GDM1 (cell line): ENCODE measurements at regions not wholly inside any gene's neighbourhood (a gene's known extent, or its start where the extent isn't known, plus 50 kb on each side); places are given as distances from the start of the nearest gene placed in this dataset.
"Not testable (repeated sequence)": the region's sequence is repeated elsewhere in the genome, so short reads cannot be mapped to it uniquely, and the experiment has no call there.

Source experiments
- DNase-seq: peaks from one replicate; lab custom pipeline; 2025; lab: John Stamatoyannopoulos, UW

DNA sequence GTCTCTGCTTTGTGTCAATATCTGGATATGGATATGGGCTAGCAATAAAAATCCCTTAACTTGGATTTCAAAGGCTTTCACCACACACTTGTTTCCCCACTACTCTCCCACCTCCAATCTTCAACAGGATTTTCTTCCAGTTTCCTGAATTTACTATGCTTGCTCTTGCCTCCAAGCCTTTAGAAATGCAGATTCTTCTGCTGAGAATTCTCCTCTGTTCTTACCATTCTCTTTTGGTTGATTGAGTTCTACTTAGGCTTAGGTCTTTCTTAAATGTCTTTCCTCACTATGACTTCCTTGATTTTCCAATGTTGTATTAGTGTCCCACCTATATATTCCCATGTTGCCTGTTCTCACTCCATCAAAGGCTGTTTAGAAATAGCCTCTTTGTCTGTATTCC is 1502.4 kb upstream of the TENM4 start:
- DNase-seq = no peak

DNA sequence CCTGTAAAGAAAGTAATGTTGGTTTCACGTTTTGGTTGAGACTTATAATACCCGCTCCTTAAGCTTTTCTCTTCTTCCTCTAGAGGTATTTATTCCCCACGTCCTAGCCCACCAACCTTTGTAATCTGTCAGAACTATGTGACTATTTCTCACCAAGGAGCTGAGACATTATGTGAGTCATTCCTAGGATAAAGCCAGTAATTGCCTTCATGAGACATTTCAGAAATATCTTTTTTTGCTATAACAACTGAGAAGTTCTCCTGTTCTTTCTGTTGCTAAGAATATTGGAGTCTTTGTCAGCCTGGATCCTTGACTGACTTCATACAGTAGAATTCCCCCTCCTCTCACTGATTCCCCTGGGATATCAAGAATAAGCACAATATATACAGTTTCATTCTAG is 1497.0 kb upstream of the TENM4 start:
- DNase-seq = no peak

DNA sequence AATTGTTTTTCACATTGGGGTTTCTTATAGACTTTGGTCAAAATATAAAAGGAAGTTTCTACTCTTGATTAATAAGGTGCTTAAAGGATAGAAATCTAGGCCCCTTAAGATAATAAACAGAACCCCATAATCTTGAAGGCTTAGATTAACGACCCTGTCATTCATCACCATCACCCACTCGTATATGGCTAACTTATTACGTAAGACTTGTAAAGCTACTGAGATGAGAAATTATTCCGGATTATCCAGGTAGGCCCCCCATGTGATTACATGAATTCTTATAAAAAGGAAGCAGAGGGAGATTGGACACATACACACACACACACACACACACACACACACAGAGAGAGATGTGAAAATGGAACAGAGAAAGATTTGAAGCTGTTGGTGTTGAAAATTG is 1489.2 kb upstream of the TENM4 start:
- DNase-seq = no peak

DNA sequence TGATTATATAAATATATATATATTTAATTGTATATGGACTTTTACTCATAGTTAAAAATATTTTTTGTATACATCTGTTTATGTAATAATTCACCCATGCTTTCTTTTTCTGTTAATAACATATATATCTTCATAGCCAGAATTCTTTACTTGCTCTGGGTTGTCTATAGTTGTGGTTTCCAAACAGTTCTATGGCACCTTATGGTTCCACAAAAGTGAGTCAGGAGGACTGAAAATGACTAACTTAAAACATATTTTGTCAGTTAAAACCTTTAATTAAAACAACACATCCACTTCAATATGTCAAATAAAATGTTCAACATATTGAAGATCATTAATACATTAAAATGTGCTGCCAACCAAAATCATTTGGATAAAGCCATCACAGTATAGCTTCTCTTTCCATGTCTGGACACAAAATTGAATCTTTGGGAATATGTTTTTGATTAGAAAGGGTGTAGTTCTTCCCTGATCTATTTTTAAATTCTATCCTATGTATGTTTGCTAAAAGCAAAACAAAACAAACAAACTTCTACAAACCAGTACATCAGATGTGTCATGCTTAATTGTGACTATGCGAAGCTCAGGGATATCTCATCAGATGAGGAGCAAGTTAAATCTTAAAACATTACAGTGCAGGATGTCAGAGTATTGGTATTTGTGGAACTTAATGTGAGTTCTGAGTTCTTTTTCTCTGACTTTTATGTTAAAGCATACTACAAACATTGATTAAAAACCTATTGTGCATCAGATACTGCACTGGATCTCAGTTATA is 1488.4 kb upstream of the TENM4 start:
- no peak for DNase-seq

DNA sequence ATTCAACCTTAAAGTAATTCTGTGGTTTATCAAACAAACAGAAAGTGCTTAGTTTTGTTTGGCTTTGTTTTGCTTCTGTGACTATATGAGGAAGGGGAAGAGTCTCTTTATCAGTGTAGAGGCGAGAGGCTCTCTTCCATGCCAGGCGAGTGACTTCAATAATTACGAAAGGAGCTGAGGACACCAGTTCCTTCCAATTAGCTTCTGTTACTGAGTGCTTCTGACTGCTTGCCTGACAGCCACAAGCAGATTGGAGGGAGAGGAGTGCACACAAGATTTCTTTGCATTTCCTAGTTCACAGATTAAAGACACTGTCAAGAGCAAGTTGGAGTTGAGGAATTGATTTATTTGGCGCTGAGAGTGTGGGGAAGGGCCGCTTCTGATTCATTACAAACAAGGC is 1484.5 kb upstream of the TENM4 start:
- no peak for DNase-seq

DNA sequence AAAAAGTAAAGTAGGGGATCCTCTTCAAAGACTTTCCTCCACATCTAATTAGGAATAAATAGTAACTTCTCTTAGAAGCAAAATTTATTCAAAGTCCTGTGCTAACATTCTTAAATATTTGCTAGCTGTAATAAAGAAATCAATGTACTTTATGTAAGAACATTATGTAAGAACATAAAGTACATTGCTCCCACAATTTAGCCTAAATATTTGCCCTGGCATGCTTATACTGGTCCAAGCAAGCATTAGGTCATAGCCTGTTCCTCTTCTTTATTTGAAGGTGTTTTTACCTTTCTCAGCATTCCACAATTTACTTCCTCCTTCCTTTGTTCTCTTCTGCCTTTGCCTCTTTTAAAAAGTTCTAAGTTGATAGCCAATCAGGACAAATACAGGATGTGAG is 1480.5 kb upstream of the TENM4 start:
- DNase-seq = not testable (repeated sequence)

DNA sequence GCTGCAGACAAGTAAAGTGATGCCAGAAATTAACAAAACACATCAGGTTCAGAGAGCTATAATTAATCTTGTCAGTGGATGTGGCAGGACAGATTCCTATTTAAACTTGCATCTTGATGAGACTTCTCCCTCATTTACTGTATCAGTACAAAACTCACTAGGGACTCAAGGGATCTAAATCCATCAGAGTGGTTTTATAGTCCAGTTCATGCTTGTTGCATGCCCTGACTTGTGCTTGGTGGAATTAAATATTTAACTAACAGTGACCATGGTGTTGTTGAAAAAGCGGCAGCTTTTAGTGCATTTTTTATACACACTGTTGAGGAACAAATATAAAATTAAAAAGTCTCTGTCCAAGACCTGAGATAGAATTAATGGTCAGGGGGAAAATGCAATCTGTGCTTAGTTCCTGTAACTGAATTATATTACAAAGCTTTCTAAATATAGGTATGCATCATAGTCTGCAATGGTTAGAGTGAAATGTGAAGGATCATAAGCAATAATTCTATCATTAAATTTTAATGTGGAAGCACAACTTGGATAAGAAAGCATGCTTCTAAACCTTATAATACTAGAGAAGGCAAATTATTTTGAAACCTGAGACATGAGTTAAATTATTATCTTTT is 1475.5 kb upstream of the TENM4 start:
- DNase-seq = no peak

DNA sequence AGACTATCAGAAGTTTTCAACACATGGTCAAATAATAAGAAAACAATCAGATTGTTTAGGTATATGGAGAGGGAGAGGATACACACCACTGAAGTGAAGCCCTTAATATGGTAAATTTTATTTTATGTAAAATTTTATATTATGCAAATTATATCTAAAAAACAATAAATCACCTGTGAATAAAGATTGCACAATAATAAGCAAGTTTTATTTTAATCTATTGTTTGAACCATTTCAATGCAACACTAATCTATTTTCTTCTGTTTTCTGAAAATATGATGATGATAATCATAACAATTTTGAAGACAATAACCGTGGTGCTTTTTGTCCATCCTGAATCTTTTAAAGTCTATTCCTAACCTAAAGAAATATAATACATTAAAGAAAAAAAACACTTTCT is 1473.5 kb upstream of the TENM4 start:
- no peak for DNase-seq

DNA sequence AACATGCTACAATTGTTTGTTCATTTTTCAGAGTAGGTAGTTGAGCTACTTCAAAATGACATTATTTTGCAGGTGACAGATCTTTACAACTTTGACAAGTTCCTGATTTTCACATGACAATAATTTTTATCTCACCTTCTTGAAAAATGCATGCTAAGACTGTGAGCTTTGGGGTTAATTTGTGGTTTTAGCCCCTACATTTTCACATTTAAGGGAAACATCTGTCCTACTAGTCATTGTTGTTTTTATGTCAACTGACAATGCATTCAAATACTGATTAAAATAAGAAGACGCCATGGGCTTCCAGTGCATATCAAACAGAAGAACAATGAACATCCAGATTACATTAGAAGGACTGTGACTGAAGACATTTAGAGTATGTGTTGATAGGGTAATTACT is 1470.8 kb upstream of the TENM4 start:
- no peak for DNase-seq

DNA sequence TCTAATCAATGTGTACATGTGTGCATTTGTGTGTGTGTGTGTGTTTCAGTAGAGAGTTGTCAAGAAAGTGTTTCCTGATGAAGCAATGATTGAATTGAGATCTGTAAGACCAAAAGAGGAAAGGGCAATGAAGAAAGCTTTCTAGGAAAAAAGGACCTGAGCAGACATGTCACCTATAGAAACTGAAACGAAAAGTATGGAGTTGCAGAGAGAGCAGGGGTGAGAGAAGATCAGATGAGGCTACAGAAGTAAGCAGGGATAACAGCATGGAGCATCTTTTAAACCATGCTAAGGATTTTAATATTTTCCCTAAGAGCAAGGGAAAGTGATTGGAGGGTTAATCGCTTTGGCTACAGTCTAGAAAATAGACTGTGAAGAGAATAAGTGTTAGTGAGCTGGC is 1459.4 kb upstream of the TENM4 start:
- no peak for DNase-seq

DNA sequence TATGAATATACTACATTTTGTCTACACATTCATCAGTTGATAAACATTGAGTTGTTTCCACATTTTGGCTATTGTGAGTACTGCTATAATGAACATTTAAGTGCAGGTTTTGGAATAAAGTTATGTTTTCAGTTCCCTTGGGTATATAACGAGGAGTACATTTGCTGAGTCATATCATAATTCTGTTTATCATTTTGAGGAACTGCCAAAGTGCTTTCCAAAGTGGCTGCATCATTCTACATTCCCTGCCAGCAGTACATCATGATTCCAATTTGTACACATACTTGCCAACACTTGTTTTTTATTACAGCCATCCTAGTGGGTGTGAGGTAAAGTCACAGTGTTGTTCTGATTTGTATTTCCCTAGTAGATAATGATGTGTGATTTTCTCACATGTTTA is 1458.6 kb upstream of the TENM4 start:
- DNase-seq = no peak

DNA sequence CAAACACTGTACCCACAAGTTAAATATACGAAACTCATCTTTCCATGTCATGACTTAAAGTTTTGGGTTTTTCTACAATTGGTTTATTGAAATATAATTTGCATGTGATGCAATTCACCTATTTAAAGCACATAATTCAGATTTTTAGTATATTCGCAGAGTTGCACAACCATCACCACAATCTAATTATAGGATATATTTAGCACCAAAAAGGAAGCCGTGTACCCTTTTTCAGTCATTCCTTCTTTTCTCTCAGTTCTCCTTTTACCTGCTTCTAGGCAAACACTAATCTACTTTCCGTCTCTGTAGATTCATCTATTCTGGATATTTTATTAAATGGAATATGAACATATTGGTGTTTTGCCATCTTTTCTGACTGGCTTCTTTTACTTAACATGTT is 1458.1 kb upstream of the TENM4 start:
- DNase-seq = no peak

DNA sequence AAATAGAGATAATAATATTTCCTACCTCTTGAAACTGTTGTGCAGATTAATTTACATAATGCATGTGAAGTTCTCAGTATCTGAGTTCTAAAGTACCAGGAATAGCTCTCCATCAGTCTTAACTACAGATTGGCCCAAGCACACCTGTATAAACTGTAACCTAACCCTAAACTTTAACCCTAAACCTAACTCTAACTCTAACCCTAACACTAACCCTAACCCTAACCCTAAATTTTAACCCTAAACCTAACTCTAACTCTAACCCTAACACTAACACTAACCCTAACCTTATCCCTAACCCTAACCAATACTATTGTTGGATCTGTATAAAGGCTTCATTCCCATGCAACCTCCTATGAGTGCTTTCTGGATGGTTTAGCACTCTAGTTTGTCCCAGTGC is 1445.9 kb upstream of the TENM4 start:
- DNase-seq = no peak

DNA sequence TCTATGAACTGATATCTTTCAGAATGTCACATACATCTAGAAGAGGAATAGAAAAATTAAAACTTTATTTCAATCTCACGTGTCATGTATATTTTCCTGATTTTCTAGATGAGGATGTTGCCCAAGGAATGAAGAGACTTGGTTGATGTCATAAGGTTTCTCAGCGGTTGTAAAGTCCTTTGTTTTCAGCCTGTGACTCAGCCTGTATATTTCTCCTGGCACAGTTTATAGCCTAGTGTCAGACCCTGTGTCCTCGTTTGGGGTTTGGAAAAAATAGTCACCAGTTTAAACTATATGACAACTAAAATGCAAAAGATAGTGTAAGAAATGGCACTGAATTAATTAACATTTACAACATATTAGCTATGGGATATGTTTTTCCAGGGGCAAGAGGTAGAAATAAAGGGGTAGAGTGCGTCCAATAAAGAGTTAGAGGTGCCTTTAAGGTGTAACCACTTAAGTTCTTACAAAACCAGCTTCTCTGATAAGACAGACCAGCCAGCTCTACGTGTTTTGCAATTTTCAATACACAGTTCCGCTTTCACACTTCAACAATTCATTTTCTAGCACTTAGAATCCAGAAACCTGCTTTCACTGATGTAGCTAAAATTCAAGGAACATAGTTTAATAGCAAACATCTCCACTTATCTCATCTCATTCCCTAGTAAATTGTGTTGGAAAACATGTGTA is 1432.6 kb upstream of the TENM4 start:
- DNase-seq = no peak

DNA sequence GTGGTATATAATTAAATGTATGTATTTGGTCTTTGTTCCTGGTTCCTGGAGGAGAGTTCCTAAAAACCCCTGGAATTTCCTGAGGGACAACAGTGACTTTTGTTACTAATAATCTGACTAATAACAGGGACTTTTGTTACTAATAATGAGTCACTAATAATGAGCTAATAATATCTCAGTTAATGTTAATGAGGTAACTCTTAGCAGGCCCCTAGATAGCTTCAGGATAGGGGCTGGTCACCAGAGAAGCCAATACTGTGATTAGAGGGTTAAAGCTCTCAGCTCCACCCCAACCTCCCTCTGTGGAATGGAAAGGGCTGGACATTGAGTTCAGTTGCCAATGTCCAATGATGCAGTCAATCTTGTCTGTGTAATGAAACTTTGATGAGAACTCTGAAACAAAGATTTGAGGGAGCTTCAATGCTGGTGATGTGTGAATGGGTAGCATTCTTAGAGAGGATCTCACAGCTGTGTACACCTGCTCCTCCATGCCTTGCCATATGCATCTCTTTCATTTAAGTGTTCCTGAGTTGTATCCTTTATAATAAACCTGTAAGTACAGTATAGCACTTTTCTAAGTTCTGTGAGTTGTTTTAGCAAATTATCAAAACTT is 1431.4 kb upstream of the TENM4 start:
- no peak for DNase-seq

DNA sequence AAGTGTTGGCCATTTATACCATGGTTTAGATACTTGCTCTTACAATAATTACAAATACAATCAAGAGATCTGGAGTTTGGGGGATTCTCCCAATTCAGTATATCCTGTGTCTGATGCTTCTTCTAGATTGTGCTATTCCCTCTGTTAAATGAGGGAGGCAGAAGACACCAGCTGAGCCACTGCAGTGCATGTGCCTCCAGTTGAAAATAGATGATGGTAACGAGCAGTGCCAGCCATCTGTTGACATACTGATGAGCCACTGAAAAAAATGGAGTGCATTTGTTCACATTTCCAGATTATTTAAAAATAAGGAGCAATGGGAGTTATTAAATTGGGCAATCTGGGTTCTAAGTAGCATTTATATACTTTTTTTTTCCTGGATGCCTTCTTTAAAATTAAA is 1428.0 kb upstream of the TENM4 start:
- DNase-seq = no peak

DNA sequence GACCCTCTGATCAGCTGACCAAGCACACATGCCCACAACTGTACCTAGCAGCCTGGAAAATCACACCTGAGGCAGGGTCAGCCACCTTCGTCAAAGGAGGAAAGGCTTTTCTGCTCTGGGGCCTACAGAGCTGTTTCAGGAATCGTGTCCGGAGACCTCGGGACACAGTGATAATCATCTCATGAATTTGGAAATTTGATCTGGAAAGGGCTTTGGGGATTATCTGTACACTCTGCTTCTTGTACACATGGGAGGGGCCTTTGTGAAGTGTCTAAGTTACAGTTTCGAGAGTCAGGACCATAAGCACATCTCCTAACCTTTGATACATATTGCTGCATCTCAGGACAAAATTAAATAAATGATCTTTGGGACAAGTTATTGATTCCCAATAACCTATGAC is 1421.2 kb upstream of the TENM4 start:
- no peak for DNase-seq

DNA sequence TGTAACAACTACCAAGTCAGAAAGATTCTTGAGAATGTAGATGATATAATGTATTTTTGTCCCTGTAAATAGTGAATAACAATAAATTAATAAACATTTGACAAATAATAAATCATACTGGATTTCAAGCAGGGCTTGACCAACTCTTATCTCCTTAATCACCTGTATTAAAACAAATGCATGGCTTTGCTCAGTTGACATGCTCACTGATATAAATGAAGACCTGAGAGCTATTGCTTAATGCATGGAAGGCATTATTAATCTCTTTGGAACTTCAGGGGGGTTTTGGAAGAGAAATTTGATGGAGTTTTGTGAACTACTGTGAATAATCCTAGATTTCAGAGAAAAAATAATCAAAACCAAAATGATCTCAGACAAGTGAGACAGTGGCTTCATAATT is 1420.4 kb upstream of the TENM4 start:
- DNase-seq = no peak

DNA sequence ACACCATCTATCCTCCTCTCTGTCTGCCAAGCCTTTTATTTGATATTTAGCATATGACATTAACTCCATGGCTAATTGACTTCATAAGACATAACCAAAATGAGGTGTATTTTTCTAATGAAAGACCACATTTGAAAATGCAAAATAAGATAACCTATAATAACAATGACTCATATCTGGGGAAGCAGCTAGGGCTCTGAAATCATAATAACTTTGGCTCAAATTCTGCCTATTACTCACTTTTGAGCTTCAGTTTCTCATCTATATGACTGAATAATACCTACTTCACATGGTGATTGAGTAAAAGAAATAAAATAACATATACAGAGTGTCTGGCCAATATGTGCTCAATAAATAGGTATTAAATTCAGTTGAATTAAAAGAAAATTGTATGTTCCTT is 1419.8 kb upstream of the TENM4 start:
- DNase-seq = no peak

DNA sequence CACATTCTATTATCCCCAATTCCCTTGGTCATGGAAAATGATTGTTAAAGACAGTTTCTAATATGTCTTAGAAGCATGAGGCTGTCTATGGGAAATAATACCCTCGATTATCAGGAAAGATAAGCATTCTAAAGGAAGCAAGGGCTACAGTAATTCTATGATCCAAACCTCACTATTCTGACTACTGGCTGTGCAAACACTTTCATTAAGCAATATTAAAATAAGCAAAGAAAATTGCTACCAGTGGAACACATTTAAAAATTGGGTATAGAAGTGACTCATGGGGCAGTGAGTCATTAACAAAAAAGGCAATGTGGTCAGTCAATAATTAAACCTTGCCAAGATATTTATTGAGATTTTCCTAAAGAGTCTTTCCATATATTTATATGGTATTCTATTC is 1415.2 kb upstream of the TENM4 start:
- DNase-seq = no peak

DNA sequence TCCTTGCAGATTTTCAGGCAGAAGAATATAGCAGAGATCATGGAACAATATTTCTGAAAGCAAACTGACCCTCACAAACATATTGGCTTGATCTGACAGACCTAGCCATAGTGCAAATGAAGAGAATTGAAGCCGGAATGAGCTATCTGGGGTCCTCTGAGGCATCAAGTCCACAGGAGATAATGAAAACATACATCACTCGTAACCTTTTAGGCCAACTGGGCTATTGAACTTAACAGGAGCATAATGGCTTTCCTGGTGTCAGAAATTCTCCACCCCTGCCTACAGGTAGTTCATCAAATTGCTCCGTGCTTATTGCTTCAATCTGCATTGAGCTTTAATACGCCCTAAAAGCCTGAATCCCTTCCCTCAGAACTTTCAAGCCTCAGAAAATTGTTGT is 1414.6 kb upstream of the TENM4 start:
- no peak for DNase-seq

DNA sequence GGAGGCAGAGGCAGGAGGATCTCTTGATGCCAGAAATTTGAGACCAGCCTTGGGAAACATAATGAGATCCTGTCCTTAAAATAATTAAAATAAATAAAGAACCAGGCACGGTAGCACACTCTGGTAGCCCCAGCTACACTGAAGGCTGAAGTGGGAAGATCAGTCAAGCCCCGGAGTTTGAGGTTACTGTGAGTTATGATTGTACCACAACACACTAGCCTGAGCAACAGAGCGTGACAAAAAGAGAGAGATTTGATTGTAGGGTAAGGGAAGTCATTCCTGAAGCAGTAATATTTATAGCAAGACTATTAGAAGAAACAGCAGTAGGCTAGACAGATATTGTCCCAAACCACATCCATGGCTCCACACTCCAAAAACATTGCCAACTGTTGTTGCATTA is 1408.4 kb upstream of the TENM4 start:
- DNase-seq = no peak

DNA sequence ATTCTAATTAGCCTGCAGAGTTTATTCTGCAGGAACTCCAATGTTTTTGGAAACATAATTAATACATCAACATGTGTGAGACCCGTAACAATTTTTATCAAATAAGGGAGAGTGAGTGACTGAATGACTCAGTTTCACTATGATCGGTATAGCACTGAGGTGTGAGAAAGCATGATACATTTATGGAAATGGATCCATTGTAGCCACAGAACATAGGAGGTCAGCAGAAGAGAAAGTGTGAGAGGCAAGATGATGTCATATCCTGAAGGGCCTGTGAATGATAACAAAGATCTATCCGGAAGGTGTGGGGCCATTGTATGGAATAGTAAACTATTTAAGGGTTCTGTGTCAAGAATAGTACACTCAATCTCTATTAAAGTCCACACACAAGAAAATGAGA is 1406.1 kb upstream of the TENM4 start:
- DNase-seq = no peak
